ENCODE measurements at regions not wholly inside any gene's neighbourhood (a gene's known extent, or its start where the extent isn't known, plus 50 kb on each side); places are given as distances from the start of the nearest gene placed in this dataset.
"Not testable (repeated sequence)": the region's sequence is repeated elsewhere in the genome, so short reads cannot be mapped to it uniquely, and the experiment has no call there.

DNA sequence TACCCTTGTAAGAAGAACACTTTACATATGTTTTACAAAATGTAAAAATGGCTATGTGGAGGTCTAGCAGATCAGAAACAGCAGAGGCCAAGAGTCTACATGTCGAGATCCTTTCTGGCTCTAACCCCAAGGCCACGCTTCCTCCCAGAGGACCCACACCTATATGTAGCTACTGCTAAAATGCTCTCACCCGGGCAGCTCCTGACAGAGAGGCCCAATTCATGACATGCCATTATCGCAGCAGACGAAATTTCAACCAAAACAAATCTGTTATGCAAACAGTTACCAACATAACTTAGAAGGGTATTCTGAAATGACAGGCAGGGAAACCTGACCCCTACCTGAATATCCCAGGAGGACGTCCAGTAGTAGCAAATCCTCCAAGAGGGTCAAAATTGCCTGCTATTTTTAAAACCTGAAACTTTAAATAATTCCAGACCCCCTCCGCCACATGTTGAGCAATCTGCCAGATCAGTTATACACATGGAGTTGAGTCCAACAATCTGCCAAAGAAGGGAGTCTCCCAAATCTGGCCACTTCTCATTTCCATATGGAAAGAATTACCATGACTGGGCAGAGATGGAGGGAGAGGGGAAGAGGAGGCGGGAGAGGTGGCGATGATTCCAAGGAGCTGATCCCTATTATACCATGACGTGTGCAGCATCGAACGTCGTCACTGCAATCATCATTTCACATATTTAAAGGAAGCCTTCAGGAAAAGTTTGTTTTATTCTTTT is 192.9 kb upstream of the TBL1X start:
- DNase-seq = no peak

DNA sequence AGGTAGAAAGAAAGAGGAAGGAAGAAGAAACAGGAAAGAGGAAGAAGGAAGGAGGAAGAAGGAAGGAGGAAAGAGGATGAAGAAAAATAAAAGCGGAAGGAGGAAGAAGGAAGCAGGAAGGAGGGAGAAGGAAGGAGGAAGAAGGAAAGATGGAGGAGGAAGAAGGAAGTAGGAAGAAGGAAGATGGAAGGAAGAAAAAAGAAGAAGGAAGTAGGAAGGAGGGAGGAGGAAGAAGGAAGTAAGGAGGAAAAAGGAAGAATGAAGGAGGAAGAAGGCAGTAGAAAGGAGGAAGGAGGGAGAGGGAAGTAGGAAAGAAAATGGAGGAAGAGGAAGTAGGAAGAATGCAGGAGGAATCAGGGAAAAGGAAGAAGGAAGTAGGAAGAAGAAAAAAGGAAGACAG is 191.1 kb upstream of the TBL1X start:
- no peak for DNase-seq

DNA sequence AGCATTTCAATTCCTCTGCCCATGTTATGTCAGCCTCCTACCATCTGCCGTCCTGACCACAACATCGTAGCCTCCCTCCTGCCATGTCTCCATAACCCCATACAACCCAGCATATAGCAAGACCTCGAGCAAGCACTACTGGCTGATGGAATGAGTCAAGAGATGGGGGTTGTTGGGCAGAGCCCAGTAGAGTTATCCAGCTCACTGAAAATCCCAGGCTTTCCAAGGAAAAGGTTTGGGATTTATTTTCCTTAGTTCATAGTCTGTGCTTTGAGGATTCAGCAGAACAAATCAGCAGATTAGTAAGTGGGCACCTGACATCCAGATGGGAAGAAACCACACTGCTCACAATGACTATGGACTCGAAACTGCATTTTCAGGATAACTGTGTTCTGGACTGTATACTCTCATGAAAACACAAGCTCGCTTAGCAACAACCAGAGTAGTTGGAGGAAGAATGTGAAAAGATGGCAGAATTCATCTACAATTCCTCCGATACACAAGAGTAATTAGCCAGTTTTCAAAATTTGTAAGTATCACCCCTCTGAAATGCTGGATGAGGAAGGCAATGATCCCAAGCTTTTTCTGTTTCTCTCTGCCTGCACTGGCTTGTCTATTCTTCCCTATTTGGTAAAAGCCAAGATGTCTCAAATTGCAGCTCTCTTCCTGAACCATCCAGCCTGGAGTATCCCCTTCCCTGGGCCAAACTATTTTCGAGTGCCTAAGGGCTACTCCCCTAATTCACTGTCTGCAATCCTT is 186.2 kb upstream of the TBL1X start:
- DNase-seq = no peak

DNA sequence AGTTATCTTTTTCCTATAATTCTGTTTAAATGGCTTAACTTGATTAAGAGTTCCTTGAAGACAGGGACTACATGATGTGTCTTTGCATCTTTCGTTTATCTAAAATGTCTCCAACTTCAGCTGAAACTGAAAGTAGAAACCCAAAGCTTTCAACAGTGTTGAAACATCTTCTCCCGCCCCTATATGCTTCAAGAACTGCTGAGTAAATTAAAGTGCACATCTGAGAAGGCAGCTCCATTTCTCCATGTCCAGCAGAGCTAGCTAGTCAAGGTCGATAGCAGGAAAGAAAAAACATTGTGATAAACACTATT is 185.7 kb upstream of the TBL1X start:
- no peak for DNase-seq

DNA sequence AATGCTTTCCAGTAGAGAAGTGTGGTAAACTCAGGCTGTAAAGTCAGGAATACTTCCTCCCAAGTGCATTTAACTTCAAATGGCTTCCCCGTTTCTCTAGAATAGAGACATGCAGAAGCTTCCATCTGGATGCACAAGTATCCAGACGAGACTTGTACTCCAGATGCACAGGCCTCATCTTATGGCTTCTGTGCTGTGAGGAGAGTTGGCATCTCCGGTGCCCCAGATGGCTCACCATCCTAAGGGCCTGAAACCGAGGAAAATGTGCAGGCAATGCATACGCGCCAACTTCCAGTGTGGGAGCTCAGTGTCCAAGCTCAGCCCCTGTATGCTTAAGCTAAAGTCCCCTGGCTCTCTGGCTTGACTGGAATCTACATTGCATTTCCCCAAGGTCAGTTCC is 184.0 kb upstream of the TBL1X start:
- no peak for DNase-seq

DNA sequence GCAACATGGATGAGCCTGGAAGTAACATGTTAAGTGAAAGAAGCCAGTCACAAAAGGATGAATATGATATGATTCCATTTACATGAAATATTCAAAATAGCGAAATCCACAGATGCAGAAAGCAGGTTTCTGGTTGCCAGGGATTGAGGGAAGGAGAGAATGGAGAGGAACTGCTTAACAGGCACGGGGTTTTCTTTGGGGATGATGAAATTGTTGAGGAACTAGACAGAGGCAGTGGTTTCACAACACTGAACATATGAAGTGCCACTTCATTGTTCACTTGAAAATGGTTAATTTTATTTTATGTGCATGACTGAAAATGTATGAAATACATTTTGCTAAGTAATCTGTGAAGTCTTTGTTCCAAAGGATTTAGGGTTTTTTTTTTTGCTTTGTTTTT is 182.5 kb upstream of the TBL1X start:
- peak; percentile 9 for DNase-seq

DNA sequence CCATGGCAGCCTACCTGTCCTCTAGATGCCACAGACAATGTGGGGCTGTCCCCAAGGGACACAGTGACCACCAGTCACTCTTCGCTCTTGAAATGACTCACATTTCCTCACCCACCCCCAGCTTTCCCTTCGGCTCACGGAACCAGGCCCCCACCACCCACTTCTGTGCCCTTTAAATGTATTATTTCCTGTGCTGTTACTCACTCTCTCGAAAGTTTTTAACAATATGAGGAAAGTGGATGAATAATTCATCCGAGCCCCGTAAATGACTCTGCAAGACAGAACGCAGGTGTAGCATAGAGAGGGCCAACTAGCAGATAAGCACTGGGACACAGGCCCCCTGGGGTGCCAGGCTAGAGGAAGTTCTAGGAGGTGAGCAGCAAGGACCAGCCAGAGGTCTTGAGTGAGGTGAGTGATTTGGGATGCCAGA is 179.5 kb upstream of the TBL1X start:
- DNase-seq = no peak

DNA sequence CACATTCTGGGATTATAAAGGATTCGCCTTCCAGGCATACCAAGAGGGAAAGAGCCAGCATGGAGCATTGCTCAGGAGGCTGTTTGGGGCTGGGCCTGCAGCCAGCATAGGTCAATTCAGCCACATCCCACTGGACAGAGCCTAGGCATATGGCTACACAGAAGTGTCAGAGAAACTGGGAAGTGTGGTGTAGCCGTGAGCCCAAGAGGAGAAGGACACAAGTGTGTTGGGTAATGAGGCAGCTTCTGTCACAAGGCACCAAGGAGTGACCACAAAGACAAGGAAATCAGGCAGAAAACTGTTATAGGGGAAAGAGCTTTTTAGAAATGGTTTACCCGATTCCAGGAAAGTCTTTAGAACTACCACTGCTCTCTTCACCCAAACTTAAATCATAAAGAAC is 178.6 kb upstream of the TBL1X start:
- DNase-seq = no peak

DNA sequence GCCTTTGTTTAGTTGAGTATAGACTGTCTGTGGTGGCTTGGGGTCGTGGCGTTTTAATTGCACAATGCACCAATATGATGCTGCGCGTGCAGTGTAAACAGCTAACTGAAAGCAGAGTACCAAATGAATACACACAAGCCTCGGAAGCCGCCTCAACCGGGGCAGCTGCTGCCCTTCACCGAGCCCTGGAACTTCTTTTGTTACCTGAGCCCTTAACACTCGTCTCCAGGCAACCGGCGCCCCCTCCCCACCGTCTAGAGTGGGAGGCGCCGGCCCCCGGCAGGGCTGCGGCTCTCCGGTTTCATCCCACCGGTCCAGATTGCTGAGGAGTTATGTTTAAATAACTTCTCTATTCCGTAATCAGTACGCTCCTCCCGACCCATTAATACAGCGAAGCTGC is 173.2 kb upstream of the TBL1X start:
- peak; percentile 30 for DNase-seq

DNA sequence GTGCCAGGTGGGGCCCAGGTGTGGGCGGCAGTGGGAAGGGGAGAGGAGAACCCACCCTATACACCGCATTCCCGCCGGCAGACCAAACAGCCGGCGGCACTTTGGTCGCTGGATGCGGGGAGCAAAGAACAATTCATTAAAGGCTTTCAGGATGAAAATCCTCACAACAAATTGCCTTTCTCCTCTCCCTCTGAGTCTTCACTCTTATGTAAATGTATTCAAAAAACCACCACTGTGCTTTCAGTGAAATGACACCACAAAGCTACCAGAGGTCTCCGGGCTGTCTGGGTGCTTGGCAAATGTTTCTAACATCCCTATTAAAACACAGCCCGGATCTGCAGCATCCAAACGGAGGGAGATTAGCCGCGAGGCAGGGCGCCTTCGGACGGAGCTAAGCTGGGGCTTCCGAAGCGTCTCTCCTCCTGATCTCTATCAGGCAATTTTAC is 171.8 kb upstream of the TBL1X start:
- no peak for DNase-seq

DNA sequence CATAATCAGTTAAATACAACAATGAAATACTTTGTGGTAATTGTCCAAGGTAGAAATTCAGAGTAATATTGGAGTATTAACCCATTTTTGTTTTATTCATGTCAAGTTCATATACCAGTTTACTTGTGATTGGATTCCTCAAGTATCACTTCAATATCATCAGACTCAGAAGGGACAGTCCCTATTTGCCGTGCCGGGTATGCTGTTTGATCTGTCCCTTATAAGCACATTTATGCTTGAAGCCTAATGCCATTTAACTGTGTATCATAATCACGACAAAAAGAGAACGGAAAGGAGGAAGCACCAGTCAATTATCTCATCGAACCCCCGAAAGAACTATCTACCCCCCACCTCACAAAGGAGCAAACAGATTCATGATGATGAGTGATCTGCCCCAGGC is 171.0 kb upstream of the TBL1X start:
- no peak for DNase-seq

DNA sequence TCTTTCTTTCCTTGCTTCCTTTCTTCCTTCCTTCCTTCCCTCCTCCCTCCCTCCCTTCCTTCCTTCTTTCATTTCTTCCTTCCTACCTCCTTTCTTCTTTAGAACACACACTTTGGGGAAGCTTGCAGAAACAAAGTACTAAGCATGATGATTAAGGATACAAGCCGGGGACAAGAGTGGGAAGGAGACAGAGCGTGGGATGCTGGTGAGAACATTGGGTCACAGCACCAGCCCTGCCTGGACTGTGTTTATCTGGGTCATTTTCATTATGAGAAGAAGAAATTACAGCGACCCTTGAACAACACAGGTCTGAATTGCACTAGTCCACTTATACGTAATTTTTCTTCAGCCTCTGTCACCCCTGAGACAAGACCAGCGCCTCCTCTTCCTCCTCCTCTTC is 169.3 kb upstream of the TBL1X start:
- DNase-seq = no peak

DNA sequence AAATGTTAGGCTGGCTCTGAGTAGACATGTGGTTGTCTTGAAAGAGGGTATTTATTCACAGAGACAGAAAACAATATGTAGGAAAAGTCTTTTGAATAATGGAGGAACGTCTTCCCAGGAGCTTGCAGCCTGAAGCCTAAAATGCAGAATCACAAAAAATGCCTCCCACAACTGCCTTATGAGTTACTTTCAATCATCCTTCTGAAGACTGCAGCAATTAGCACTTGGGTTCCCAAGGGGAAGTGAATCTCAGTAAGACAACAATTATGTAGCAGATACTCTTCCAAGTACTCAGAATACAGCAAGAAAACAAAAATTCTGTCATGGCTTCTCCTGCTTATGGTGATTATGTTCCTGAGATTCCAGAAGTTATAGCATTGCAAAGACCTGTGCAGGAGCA is 166.6 kb upstream of the TBL1X start:
- DNase-seq = no peak

DNA sequence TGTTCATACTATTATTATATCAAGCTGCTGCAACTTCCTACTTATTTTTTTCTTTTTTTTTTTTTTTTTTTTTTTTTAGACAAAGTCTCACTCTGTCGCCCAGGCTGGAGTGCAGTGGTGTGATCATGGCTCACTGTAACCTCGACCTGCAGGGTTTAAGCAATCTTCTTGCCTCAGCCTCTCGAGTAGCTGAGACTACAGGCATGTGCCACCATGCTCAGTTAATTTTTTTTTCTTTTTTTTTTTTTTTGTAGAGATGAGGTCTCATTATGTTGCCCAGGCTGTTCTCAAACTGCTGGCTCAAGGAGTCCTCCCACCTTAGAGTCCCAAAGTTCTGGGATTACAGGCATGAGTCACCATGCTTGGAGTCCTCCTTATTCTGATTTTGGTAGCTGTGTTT is 165.2 kb upstream of the TBL1X start:
- not testable (repeated sequence) for DNase-seq

DNA sequence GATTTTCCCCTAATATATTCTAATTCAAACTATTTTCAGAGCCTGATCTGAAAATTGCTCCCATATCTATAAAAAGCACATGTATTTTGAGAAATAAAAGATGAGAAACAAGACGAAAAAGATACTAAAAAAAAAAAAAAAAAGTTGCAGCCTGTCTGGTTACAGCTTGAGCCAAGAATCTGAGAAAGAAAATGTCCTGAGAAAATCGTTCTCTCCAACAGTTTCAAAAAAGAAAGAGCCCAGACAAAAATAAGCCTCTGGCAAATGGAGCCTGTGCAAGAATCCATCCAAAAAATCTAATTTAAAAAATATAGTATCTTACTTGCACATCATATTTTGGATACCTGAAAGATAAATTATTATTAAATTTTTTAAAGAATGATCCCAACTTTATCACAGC is 163.0 kb upstream of the TBL1X start:
- DNase-seq = no peak

DNA sequence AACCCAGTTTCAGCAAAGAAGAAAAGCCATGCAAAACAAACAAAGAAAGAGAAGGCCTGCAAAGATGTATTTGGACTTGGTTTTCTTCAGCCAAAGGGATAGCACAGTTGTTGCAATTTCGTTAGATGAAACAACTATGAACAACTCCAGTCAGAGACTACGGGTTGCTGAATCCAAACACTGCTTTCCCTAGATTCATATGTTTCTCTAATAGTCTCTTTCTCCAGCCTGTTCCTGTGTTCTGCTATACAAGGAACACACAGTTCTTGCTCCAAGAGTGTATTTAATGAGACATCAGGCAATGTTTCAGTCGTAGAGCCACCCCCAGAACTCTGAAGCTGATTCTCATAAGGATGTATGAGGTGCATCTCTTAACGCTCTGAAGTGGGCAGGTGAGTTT is 162.5 kb upstream of the TBL1X start:
- DNase-seq = no peak

DNA sequence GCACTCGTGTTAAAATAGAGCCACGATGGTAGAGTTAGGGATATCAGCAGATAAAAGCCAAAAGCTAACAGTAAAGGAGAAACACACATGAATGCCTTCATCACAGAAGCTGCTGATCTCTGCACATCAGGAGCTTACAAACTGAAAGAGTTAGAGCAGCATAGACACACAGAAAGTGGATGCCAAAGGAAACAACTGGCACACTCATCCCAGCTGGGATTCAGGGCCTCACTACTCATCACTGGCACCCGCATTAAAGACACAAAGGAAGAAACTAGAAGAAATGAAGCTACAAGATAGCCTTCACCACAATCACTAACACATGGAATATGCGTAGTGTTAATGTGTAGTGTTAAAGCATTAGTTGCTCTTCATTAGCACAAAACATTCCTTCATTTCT is 156.4 kb upstream of the TBL1X start:
- DNase-seq = no peak

DNA sequence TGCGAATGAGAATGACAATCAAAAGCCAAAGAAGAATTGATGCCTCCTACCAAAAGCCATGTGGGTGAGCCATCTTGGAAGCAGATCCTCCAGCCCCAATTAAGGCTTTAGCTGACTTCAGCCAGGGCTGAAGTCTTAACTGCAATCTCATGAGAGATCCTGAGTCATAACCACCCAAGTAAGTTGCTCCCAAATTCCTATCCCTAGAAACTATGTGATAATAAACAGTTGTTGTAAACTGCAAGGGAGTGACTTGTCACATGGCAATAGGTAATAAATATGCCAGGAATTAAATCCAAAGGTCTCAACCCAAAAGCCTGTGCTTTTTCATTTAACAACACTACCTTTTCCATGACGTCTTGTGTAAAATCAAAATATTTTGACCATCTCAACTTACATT is 154.2 kb upstream of the TBL1X start:
- DNase-seq = no peak

DNA sequence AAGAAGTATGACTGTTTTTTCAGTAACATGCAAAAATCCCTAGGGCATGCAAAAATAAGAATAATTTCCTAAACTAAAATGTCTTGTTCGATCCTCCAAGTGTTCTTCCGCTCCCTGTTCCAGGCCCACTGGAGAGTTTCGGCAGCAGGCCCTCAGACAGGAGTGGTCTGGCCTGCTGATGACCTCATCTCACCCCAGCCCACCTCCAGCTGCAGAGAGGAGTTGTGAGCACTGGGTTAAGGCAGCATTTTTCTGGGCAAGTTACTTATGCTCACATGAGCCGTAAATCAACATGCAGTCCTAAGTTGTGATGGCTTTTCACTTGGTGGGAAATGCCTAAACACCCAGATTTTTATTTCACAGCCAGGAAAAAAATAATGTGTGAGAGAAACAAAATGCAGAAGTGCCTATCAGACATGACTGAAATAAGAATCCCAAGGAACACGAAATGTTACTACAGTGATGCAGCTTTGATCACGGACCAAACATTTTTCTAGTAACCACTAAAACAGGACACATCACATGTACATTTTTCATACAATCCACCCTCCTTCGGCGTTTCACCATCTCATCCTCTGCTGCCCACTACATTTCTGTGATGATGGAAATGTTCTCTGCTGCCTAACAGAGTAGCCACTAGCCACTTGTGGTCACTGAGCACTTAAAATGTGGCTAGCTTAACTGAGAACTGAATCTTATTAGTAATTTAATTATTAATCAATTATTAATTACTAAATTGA is 153.3 kb upstream of the TBL1X start:
- no peak for DNase-seq

DNA sequence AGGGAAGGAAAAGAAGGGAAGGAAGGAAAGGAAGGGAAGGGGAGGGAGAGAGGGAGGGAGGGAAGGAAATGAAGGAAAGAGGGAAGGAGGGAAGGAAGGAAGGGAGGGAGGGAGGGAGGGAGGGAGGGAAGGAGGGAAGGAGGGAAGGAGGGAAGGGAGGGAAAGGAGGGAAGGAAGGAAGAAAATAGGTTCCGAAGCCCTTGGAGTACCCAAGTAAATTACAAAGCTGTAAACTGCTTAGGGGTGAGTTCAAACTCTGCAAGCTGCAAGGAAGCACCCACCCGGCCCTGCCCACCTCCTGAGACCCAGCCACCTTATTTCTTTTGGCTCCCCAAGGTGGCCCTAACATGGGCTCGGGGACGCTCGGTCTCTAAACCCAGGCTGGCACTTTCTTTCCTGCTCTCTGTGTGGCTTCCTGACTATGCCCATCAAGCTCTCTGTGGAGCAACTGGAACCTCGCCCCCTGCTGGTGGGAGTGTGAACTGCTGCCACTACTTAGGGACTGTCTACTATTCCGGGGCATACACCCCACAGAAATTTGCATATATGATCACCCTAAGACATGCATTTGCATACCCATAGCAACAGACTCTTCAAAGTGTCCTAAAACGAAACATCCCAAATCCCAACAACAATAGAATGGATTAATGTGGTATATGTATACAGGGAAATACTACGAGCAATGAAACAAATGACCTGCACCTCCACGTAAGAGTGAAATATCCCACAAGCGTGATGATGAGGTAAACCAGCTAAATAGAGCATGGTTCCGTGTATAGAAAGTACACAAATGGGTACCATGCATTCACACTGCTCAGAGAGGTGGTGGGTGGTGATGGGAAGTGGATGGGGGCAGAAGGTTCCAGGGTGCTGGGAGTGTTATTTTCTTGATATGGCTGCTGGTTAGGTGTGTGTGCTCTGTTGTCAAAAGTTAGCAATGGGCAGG is 151.7 kb upstream of the TBL1X start:
- DNase-seq = no peak

DNA sequence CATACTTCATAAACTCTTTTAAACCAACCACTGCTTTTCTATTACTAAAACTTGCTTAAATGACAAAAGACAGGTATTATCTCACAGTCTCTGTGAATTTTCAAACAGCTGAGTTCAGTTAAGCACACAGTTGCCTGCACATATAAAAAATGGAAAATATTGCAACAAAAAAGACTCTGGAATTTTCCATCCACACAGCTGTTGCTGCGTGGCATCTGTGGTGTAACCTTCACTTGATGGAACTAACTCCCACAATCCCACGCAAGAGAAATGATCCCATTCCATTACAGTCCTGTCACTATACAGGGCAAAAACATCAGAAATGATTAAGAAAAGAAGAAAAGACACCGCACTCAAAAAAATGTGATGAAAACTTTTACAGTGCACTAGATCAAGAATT is 149.8 kb upstream of the TBL1X start:
- no peak for DNase-seq

DNA sequence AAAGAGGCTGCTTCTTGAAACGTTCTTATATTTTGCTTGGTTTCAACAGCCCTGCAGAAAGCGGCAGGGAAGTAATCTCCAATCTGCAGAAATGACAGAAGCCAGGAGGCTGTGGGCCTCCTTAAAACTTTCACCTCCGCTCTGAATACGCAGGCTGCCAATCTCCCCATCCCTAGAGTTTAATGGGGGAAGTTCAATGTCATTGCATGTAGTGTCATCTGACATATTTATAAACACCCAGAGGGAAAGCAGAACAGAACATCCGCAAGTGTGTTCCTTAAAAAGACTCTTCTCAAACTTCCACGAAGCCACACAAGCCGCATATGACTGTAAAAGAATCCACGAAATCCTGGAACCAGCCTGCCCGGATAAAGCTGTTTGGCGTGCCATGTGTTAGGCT is 148.8 kb upstream of the TBL1X start:
- no peak for DNase-seq

DNA sequence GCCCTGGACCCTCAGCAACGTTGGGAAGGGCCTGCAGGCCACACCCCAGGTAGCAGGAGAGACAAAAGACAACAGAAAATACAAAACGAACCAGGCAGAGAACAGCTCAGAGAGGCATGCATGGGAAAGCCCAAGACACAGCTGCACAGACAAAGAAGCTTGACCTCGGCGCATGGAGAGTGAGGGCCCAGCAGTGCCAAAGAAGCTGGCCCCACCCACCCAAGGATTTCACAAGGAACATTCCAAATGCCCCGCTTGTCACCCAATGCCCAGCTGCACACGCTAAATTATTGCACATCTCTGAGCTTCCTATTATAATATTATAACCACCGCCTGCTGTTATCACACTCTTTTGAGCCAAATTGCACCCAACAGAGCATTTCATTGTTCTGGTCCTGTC is 147.7 kb upstream of the TBL1X start:
- no peak for DNase-seq
